H1 (cell line): ENCODE measurements at regions not wholly inside any gene's neighbourhood (a gene's known extent, or its start where the extent isn't known, plus 50 kb on each side); places are given as distances from the start of the nearest gene placed in this dataset.

Source experiments
- CTCF ChIA-PET: fragments of 300-600 bp; sonication (Branson Sonifier 250); formaldehyde crosslinking; loops from one replicate; lab custom pipeline; 2021; ENCODE audit not compliant: partially characterized antibody; lab: Charles Lee
- POLR2A ChIA-PET: fragments of 300-600 bp; sonication (Branson Sonifier 250); formaldehyde crosslinking; loops from one replicate; lab custom pipeline; 2021; ENCODE audit warnings: inconsistent platforms; ENCODE audit not compliant: partially characterized antibody; lab: Charles Lee
- DNase-seq, 2 experiments: peaks; one replicate each; pipeline versions ENCODE4 v3.0.0 to v3.0.0-alpha.2; 2010 to 2022; ENCODE audit warnings: low spot score in 2 of 2, low read depth in 1 of 2, mixed read lengths in 1 of 2
- FAIRE-seq: peaks from 2 replicates; lab custom pipeline; 2011; peaks lifted over from hg19 to GRCh38; lab: Jason Lieb, UNC
- H2AFZ ChIP-seq: 2 replicates; pipeline ENCODE4 v1.8.1; 2012; ENCODE audit warnings: low read length, inconsistent platforms
- H2AK5ac ChIP-seq: 2 replicates; pipeline ENCODE4 v1.6.1; 2013; ENCODE audit warnings: low read depth, low read length
- H2BK120ac ChIP-seq: replicated peaks from 2 replicates; pipeline ENCODE3; 2013; ENCODE audit warnings: low read depth, low read length, inconsistent platforms
- H2BK12ac ChIP-seq: 2 replicates; pipeline ENCODE4 v1.6.1; 2013; ENCODE audit warnings: low read depth, low read length
- H2BK15ac ChIP-seq: 2 replicates; pipeline ENCODE4 v1.6.1; 2013; ENCODE audit warnings: low read length
- H2BK20ac ChIP-seq: 2 replicates; pipeline ENCODE4 v1.6.1; 2013; ENCODE audit warnings: low read length
- H2BK5ac ChIP-seq: 2 replicates; pipeline ENCODE4 v1.6.1; 2013; ENCODE audit warnings: low read depth, low read length
- H3K14ac ChIP-seq: 2 replicates; pipeline ENCODE4 v1.6.1; 2013; ENCODE audit warnings: inconsistent platforms; ENCODE audit not compliant: insufficient read length
- H3K18ac ChIP-seq: 2 replicates; pipeline ENCODE4 v1.6.1; 2013; ENCODE audit warnings: low read length; ENCODE audit errors: extremely low read depth
- H3K23ac ChIP-seq: 2 replicates; pipeline ENCODE4 v1.6.1; 2013; ENCODE audit warnings: inconsistent platforms; ENCODE audit not compliant: insufficient read length
- H3K23me2 ChIP-seq: 2 replicates; pipeline ENCODE4 v1.6.1; 2013; ENCODE audit warnings: low read depth, low read length
- H3K27ac ChIP-seq: 2 replicates; pipeline ENCODE4 v1.6.1; 2011; ENCODE audit warnings: low read depth, low read length, inconsistent platforms
- H3K27me3 ChIP-seq, 4 experiments: replicated peaks in 1 of 4; 1 replicate in 1 of 4; 2 replicates in 3 of 4; pipeline versions ENCODE4 v1.6.1 to v1.8.1; 2011 to 2013; ENCODE audit warnings: low read length in 3 of 4, mild to moderate bottlenecking in 3 of 4, inconsistent platforms in 2 of 4, mixed read lengths in 2 of 4, moderate library complexity in 1 of 4; ENCODE audit not compliant: control insufficient read depth in 3 of 4, insufficient read depth in 3 of 4; ENCODE audit errors: extremely low read depth in 1 of 4
- H3K36me3 ChIP-seq, 4 experiments: 2 replicates each; pipeline versions ENCODE4 v1.6.1 to v1.8.1; 2011 to 2013; ENCODE audit warnings: mild to moderate bottlenecking in 4 of 4, low read length in 3 of 4, moderate library complexity in 2 of 4, control low read depth in 1 of 4, inconsistent platforms in 1 of 4; ENCODE audit not compliant: insufficient read depth in 4 of 4, control insufficient read depth in 2 of 4
- H3K4ac ChIP-seq: replicated peaks from 2 replicates; pipeline ENCODE3; 2013; ENCODE audit warnings: low read length, low read depth, mixed read lengths, inconsistent platforms; ENCODE audit not compliant: insufficient read length
- H3K4me1 ChIP-seq, 4 experiments: replicated peaks in 1 of 4; 1 replicate in 1 of 4; 2 replicates in 3 of 4; pipeline versions ENCODE4 v1.6.1 to v1.8.1; 2011 to 2013; ENCODE audit warnings: low read length in 3 of 4, inconsistent platforms in 2 of 4, mixed read lengths in 1 of 4; ENCODE audit not compliant: insufficient read depth in 4 of 4, control insufficient read depth in 3 of 4
- H3K4me2 ChIP-seq, 2 experiments: 2 replicates each; pipeline versions ENCODE4 v1.6.1 to v1.8.1; 2011 to 2013; ENCODE audit warnings: low read depth in 2 of 2, low read length in 2 of 2, control low read depth in 1 of 2, inconsistent platforms in 1 of 2, mild to moderate bottlenecking in 1 of 2; ENCODE audit not compliant: insufficient read depth in 1 of 2
- H3K4me3 ChIP-seq, 4 experiments: fragments of 200-600, 300-600 bp in 1 of 4; sonication (generic), shearing (Covaris generic), sonication (Bioruptor Twin) in 1 of 4; 2 replicates each; pipeline versions ENCODE4 v1.5.1 to v1.8.1; 2011 to 2016; ENCODE audit warnings: low read length in 4 of 4, low read depth in 3 of 4, control low read depth in 2 of 4, inconsistent platforms in 2 of 4, mild to moderate bottlenecking in 2 of 4, mixed read lengths in 1 of 4, moderate library complexity in 1 of 4; ENCODE audit not compliant: insufficient read depth in 2 of 4; ENCODE audit errors: extremely low read depth in 1 of 4
- H3K56ac ChIP-seq: replicated peaks from 2 replicates; pipeline ENCODE3; 2013; ENCODE audit warnings: low read depth, mild to moderate bottlenecking, mixed read lengths, low read length, inconsistent platforms; ENCODE audit not compliant: insufficient read length
- H3K79me1 ChIP-seq: 2 replicates; pipeline ENCODE4 v1.6.1; 2013; ENCODE audit warnings: low read depth, low read length, control low read depth
- H3K79me2 ChIP-seq, 2 experiments: 2 replicates each; pipeline versions ENCODE4 v1.6.1 to v1.8.1; 2012 to 2013; ENCODE audit warnings: low read length in 2 of 2, mild to moderate bottlenecking in 2 of 2, inconsistent platforms in 1 of 2; ENCODE audit not compliant: insufficient read depth in 2 of 2, control insufficient read depth in 1 of 2
- H3K9ac ChIP-seq, 4 experiments: replicated peaks in 1 of 4; 1 replicate in 1 of 4; 2 replicates in 3 of 4; pipeline versions ENCODE4 v1.6.1 to v1.8.1; 2011 to 2013; ENCODE audit warnings: low read depth in 3 of 4, low read length in 3 of 4, control low read depth in 2 of 4, mild to moderate bottlenecking in 2 of 4, moderate library complexity in 2 of 4, inconsistent platforms in 1 of 4; ENCODE audit errors: extremely low read depth in 1 of 4
- H3K9me3 ChIP-seq, 2 experiments: 2 replicates each; pipeline versions ENCODE4 v1.6.1 to v1.8.1; 2012 to 2013; ENCODE audit warnings: mild to moderate bottlenecking in 2 of 2, moderate library complexity in 2 of 2, control low read depth in 1 of 2, inconsistent platforms in 1 of 2, low read depth in 1 of 2, low read length in 1 of 2, mixed read lengths in 1 of 2; ENCODE audit not compliant: insufficient read depth in 2 of 2
- H4K20me1 ChIP-seq, 2 experiments: replicated peaks in 1 of 2; 2 replicates each; pipeline versions ENCODE3 to v1.8.1; 2011 to 2013; ENCODE audit warnings: inconsistent platforms in 2 of 2, low read length in 2 of 2, mild to moderate bottlenecking in 1 of 2; ENCODE audit not compliant: insufficient read depth in 2 of 2, control insufficient read depth in 1 of 2
- H4K5ac ChIP-seq: 2 replicates; pipeline ENCODE4 v1.6.1; 2013; ENCODE audit warnings: low read length, low read depth, mixed read lengths, inconsistent platforms; ENCODE audit not compliant: insufficient read length
- H4K8ac ChIP-seq: 2 replicates; pipeline ENCODE4 v1.8.0; 2013; ENCODE audit warnings: mild to moderate bottlenecking, moderate library complexity, low read length, inconsistent platforms; ENCODE audit not compliant: insufficient read depth; ENCODE audit errors: extremely low read depth
- H4K91ac ChIP-seq: replicated peaks from 2 replicates; pipeline ENCODE3; 2013; ENCODE audit warnings: low read length, mixed read lengths, inconsistent platforms; ENCODE audit not compliant: insufficient read length
- CREB1 ChIP-seq: IDR thresholded peaks from 2 replicates; pipeline ENCODE4 v1.6.1; 2012; ENCODE audit warnings: inconsistent platforms
- MAFK ChIP-seq: IDR thresholded peaks from 2 replicates; pipeline ENCODE4 v1.6.1; 2012; ENCODE audit warnings: low read depth, mild to moderate bottlenecking, improper control_type of control experiment, low read length
- NANOG ChIP-seq: IDR thresholded peaks from 2 replicates; pipeline ENCODE4 v1.6.1; 2011; ENCODE audit warnings: low read length, low read depth, mild to moderate bottlenecking, inconsistent platforms; ENCODE audit not compliant: insufficient read depth, poor library complexity, severe bottlenecking
- SIRT6 ChIP-seq: IDR thresholded peaks from one replicate; pipeline ENCODE4 v1.7.1; 2012; ENCODE audit warnings: low read length, inconsistent platforms
- SIX5 ChIP-seq: IDR thresholded peaks from 2 replicates; pipeline ENCODE4 v1.6.1; 2011; ENCODE audit warnings: mild to moderate bottlenecking, low read depth, low read length
- SRF ChIP-seq: IDR thresholded peaks from 2 replicates; pipeline ENCODE4 v1.6.1; 2011; ENCODE audit warnings: mild to moderate bottlenecking, low read depth, low read length, moderate library complexity
- TAF1 ChIP-seq: IDR thresholded peaks from 2 replicates; pipeline ENCODE4 v1.6.1; 2011; ENCODE audit warnings: mild to moderate bottlenecking, low read depth, low read length
- USF2 ChIP-seq: IDR thresholded peaks from 2 replicates; pipeline ENCODE4 v1.6.1; 2011; ENCODE audit warnings: low read length, improper control_type of control experiment

DNA sequence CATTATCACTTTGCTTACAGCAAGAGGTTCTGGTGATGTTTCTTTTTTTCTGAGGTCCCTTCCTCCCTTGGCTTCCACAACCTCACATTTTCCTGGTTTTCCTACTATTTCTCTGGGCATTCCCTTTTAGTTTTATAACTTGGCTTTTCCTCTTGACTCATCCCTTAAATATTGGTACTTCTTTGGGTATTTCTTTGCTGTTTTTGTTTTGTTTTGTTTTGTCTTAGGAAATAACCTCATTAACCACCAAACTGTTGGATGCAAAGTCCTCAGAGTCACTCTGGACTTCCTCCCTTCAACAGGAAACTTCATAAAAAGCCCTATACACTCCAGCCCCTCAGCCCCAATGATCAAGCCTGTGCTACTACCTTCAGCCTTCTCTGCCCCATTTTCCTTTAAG lies 211.1 kb downstream of the DUSP10 start:
- FAIRE-seq = no peak
- no peaks in the 10 kb centered on the region for H3K4me1 ChIP-seq
- no peaks in the 10 kb centered on the region for H3K27me3 ChIP-seq
- no peak overlapping the region for H2BK20ac ChIP-seq
- no peak for DNase-seq
- no peak overlapping the region for H3K23ac ChIP-seq
- no peaks in the 10 kb centered on the region for H3K36me3 ChIP-seq
- H2BK12ac ChIP-seq = no peak overlapping the region
- ChIA-PET CTCF (interaction anchor here (0.6 kb wide), 1 partner anchor 636 kb away, joined by 3 read pairs; no protein-coding TSS in a partner anchor), POLR2A (no interaction called here)
- H2BK5ac ChIP-seq = no peak overlapping the region
- H3K9me3 ChIP-seq = no peaks in the 10 kb centered on the region
- H4K8ac ChIP-seq = no peak overlapping the region
- H2AFZ ChIP-seq = no peak overlapping the region
- no peaks in the 10 kb centered on the region for H3K79me2 ChIP-seq
- H3K4me3 ChIP-seq = no peak overlapping the region
- H2BK15ac ChIP-seq = no peak overlapping the region
- no peak overlapping the region for H2BK120ac ChIP-seq
- no peak overlapping the region for H3K18ac ChIP-seq
- no peak overlapping the region for H3K14ac ChIP-seq
- H4K5ac ChIP-seq = no peak overlapping the region
- H3K79me1 ChIP-seq = no peaks in the 10 kb centered on the region
- H2AK5ac ChIP-seq = no peak overlapping the region
- H3K4me2 ChIP-seq = no peak overlapping the region
- H4K91ac ChIP-seq = no peak overlapping the region
- no peak overlapping the region; a peak in 1 of 7 replicates for H3K9ac ChIP-seq
- no peak for TF ChIP-seq SRF
- no peak for TF ChIP-seq CREB1
- no peak for TF ChIP-seq TAF1
- TF ChIP-seq NANOG = no peak
- no peak for TF ChIP-seq SIX5
- TF ChIP-seq MAFK = no peak
- TF ChIP-seq USF2 = no peak
- TF ChIP-seq SIRT6 = no peak
- no peak overlapping the region for H3K4ac ChIP-seq
- H3K27ac ChIP-seq = no peak overlapping the region
- no peak overlapping the region for H3K56ac ChIP-seq
- no peaks in the 10 kb centered on the region for H3K23me2 ChIP-seq
- H4K20me1 ChIP-seq = no peaks in the 10 kb centered on the region
